Sigmoid colon (tissue), 6 donors: ENCODE measurements at regions not wholly inside any gene's neighbourhood (a gene's known extent, or its start where the extent isn't known, plus 50 kb on each side); places are given as distances from the start of the nearest gene placed in this dataset.

ENCODE experiments used
- DNase-seq: peaks from one replicate; pipeline ENCODE4 v3.0.0-alpha.2; 2019
- H3K27ac ChIP-seq, 4 donors: fragments of 200-600 bp; sonication (generic); one replicate each; pipeline ENCODE4 v1.5.1; 2016 to 2019; ENCODE audit warnings: mild to moderate bottlenecking in 1 of 4
- H3K27me3 ChIP-seq, 3 donors: fragments of 200-600 bp; sonication (generic); one replicate each; pipeline ENCODE4 v1.5.1; 2019; ENCODE audit warnings: mild to moderate bottlenecking in 1 of 3
- H3K36me3 ChIP-seq, 4 donors: fragments of 200-600 bp; sonication (generic); one replicate each; pipeline ENCODE4 v1.5.1; 2016 to 2019
- H3K4me1 ChIP-seq, 4 donors: fragments of 200-600 bp; sonication (generic); one replicate each; pipeline ENCODE4 v1.5.1; 2017 to 2019
- H3K4me3 ChIP-seq, 4 donors: fragments of 200-600 bp; sonication (generic); one replicate each; pipeline ENCODE4 v1.5.1; 2017 to 2019; ENCODE audit warnings: mild to moderate bottlenecking in 2 of 4, moderate library complexity in 1 of 4
- H3K9me3 ChIP-seq, 4 donors: fragments of 200-600 bp in 3 of 4; sonication (generic) in 3 of 4; one replicate each; pipeline versions ENCODE4 v1.5.1 to v1.6.1; 2013 to 2019
- CTCF ChIP-seq, 4 experiments: fragments of 450-650 bp in 3 of 4; fragments of 200-600 bp in 1 of 4; IDR thresholded peaks; one replicate each; pipeline ENCODE4 v1.5.1; 2016 to 2019; ENCODE audit warnings: antibody characterized with exemption in 4 of 4, mild to moderate bottlenecking in 3 of 4, moderate library complexity in 2 of 4
- EP300 ChIP-seq, 4 donors: sonication (generic); formaldehyde crosslinking; IDR thresholded peaks; one replicate each; pipeline ENCODE4 v1.6.1; 2017; ENCODE audit warnings: antibody characterized with exemption in 4 of 4
- POLR2A ChIP-seq, 2 donors: fragments of 450-650 bp; IDR thresholded peaks; one replicate each; pipeline ENCODE4 v1.6.1; 2016; ENCODE audit warnings: antibody characterized with exemption in 2 of 2, mild to moderate bottlenecking in 2 of 2, moderate library complexity in 2 of 2
- POLR2AphosphoS5 ChIP-seq, 4 donors: sonication (generic); formaldehyde crosslinking; IDR thresholded peaks; one replicate each; pipeline ENCODE4 v1.6.1; 2017; ENCODE audit warnings: antibody characterized with exemption in 4 of 4
- WGBS, 2 donors: extraction: QIAGEN DNeasy Blood & Tissue Kit; methylation state at CpG; one replicate each; pipeline ENCODE4 v1.1.7; 2013; 5-methylcytosine and 5-hydroxymethylcytosine counted together
- intact Hi-C: fragments of 100-400 bp; cut with DNase I; formaldehyde crosslinking; loops from one replicate; pipeline ENCODE4 v1.15.1; 2023
- donor health status: healthy with polysubstance abuse.
- donor health status: healthy.

GRCh38 chr6:141028791-141029280 lies 1103.9 kb upstream of the GJE1 start:
- Histone ChIP-seq H3K4me3 (no peak overlapping the region), H3K27ac (no peak overlapping the region), H3K9me3 (no peaks in the 10 kb centered on the region), H3K36me3 (no peaks in the 10 kb centered on the region), H3K4me1 (no peaks in the 10 kb centered on the region), H3K27me3 (no peaks in the 10 kb centered on the region)
- WGBS, 2 donors: 46 to 49% methylated on average over 2 of the region's 2 CpGs
- no peak for DNase-seq
- intact Hi-C loops: no loop called here
- TF ChIP-seq POLR2A (IDR thresholded peaks at IDR 0.05): no peak
- no peak for TF ChIP-seq EP300 (IDR thresholded peaks at IDR 0.05)
- TF ChIP-seq CTCF (IDR thresholded peaks at IDR 0.05): no peak
- TF ChIP-seq POLR2AphosphoS5 (IDR thresholded peaks at IDR 0.05): no peak

GRCh38 chr6:141026504-141026903 lies 1106.2 kb upstream of the GJE1 start:
- Histone ChIP-seq H3K4me1 (no peaks in the 10 kb centered on the region), H3K9me3 (no peaks in the 10 kb centered on the region), H3K36me3 (no peaks in the 10 kb centered on the region), H3K27ac (no peak overlapping the region), H3K4me3 (no peak overlapping the region), H3K27me3 (no peaks in the 10 kb centered on the region)
- intact Hi-C loops: no loop called here
- 24 to 63% methylated on average over 1 of the region's 1 CpG for WGBS, 2 donors
- TF ChIP-seq EP300 (IDR thresholded peaks at IDR 0.05) (no peak), CTCF (IDR thresholded peaks at IDR 0.05) (no peak), POLR2AphosphoS5 (IDR thresholded peaks at IDR 0.05) (no peak), POLR2A (IDR thresholded peaks at IDR 0.05) (no peak)
- no peak for DNase-seq

- Histone ChIP-seq H3K4me3 (no peak overlapping the region), H3K4me1 (no peaks in the 10 kb centered on the region), H3K36me3 (no peaks in the 10 kb centered on the region), H3K27ac (no peak overlapping the region), H3K27me3 (no peaks in the 10 kb centered on the region), H3K9me3 (no peaks in the 10 kb centered on the region)
- intact Hi-C loops: no loop called here
- no peak for DNase-seq
- TF ChIP-seq CTCF (IDR thresholded peaks at IDR 0.05) (no peak), EP300 (IDR thresholded peaks at IDR 0.05) (no peak), POLR2A (IDR thresholded peaks at IDR 0.05) (no peak), POLR2AphosphoS5 (IDR thresholded peaks at IDR 0.05) (no peak)
- 84 to 94% methylated on average over 2 of the region's 2 CpGs for WGBS, 2 donors
Observed at GRCh38 chr6:141024526-141024925, 1108.2 kb upstream of the GJE1 start.

- TF ChIP-seq POLR2A (IDR thresholded peaks at IDR 0.05) (no peak), CTCF (IDR thresholded peaks at IDR 0.05) (no peak), EP300 (IDR thresholded peaks at IDR 0.05) (no peak), POLR2AphosphoS5 (IDR thresholded peaks at IDR 0.05) (no peak)
Observed at GRCh38 chr6:141017941-141018340, 1114.8 kb upstream of the GJE1 start.

GRCh38 chr6:141000917-141001316 lies 1131.8 kb upstream of the GJE1 start:
- 84 to 87% methylated on average over 2 of the region's 2 CpGs for WGBS, 2 donors
- H3K9me3 ChIP-seq: no peaks in the 10 kb centered on the region
- H3K4me1 ChIP-seq: no peaks in the 10 kb centered on the region
- DNase-seq: no peak
- intact Hi-C loops: no loop called here
- no peak for TF ChIP-seq EP300 (IDR thresholded peaks at IDR 0.05)
- no peak for TF ChIP-seq CTCF (IDR thresholded peaks at IDR 0.05)
- no peak for TF ChIP-seq POLR2AphosphoS5 (IDR thresholded peaks at IDR 0.05)
- no peak for TF ChIP-seq POLR2A (IDR thresholded peaks at IDR 0.05)
- H3K27me3 ChIP-seq: no peaks in the 10 kb centered on the region
- H3K4me3 ChIP-seq: no peak overlapping the region
- H3K27ac ChIP-seq: no peak overlapping the region
- H3K36me3 ChIP-seq: no peaks in the 10 kb centered on the region

More at GRCh38 chr6:141017941-141018340, 1114.8 kb upstream of the GJE1 start:
- no peak overlapping the region for H3K27ac ChIP-seq
- 82 to 84% methylated on average over 5 of the region's 5 CpGs for WGBS, 2 donors
- no peaks in the 10 kb centered on the region for H3K4me1 ChIP-seq
- DNase-seq: no peak
- H3K9me3 ChIP-seq: no peaks in the 10 kb centered on the region
- intact Hi-C loops: no loop called here
- no peaks in the 10 kb centered on the region for H3K36me3 ChIP-seq
- no peak overlapping the region for H3K4me3 ChIP-seq
- H3K27me3 ChIP-seq: no peaks in the 10 kb centered on the region
